Liver (tissue), 3 donors: ENCODE measurements at regions not wholly inside any gene's neighbourhood (a gene's known extent, or its start where the extent isn't known, plus 50 kb on each side); places are given as distances from the start of the nearest gene placed in this dataset.
A peak's percentile ranks its signal among the peaks of the same experiment; 100 is the strongest.

Experiments
- CTCF ChIP-seq: fragments of 150-350 bp; IDR thresholded peaks from 2 replicates; pipeline ENCODE4 v1.5.1; 2017; ENCODE audit warnings: improper control_type of control experiment, low read depth, low read length; ENCODE audit not compliant: missing input control
- EGR1 ChIP-seq, 2 donors: IDR thresholded peaks; 2 replicates each; pipeline ENCODE4 v1.6.1; 2016 to 2018; ENCODE audit warnings: antibody characterized with exemption in 2 of 2, low read depth in 2 of 2
- FOXA2 ChIP-seq: IDR thresholded peaks from 2 replicates; pipeline ENCODE4 v1.6.1; 2016; ENCODE audit warnings: antibody characterized with exemption
- GABPA ChIP-seq, 2 donors: IDR thresholded peaks in 1 of 2; conservative IDR thresholded peaks in 1 of 2; 2 replicates each; pipeline ENCODE4 v1.6.1; 2016; ENCODE audit warnings: antibody characterized with exemption in 2 of 2, mild to moderate bottlenecking in 1 of 2, moderate library complexity in 1 of 2
- MAX ChIP-seq: IDR thresholded peaks from 2 replicates; pipeline ENCODE4 v1.6.1; 2016; ENCODE audit warnings: antibody characterized with exemption
- RAD21 ChIP-seq, 2 donors: IDR thresholded peaks; 2 replicates each; pipeline ENCODE4 v1.6.1; 2016; ENCODE audit warnings: antibody characterized with exemption in 2 of 2, mild to moderate bottlenecking in 2 of 2
- REST ChIP-seq: IDR thresholded peaks from 2 replicates; pipeline ENCODE4 v1.6.1; 2016; ENCODE audit warnings: antibody characterized with exemption, mild to moderate bottlenecking
- TAF1 ChIP-seq: conservative IDR thresholded peaks from 2 replicates; pipeline ENCODE4 v1.6.1; 2016; ENCODE audit warnings: antibody characterized with exemption, mild to moderate bottlenecking
- donor health status: healthy.
- donor health status: healthy.

GRCh38 chr3:159635047-159635641 lies 353.5 kb upstream of the IL12A start:
- TF ChIP-seq CTCF = no peak
- TF ChIP-seq FOXA2 = peak; percentile 7
- TF ChIP-seq GABPA (IDR thresholded peaks at IDR 0.05 in 1 of 2, conservative IDR thresholded peaks at IDR 0.05 in 1 of 2) = no peak
- peak; percentile 63 for TF ChIP-seq MAX
- peak; percentile 12 to 56 for TF ChIP-seq RAD21 (IDR thresholded peaks at IDR 0.05)
- TF ChIP-seq EGR1 (IDR thresholded peaks at IDR 0.05; ENCODE audit: low read depth in 2 of 2) = no peak
- TF ChIP-seq TAF1 = no peak
- TF ChIP-seq REST = no peak
